ENCODE measurements at regions not wholly inside any gene's neighbourhood (a gene's known extent, or its start where the extent isn't known, plus 50 kb on each side); places are given as distances from the start of the nearest gene placed in this dataset.
A peak's percentile ranks its signal among the peaks of the same experiment; 100 is the strongest.
"Not testable (repeated sequence)": the region's sequence is repeated elsewhere in the genome, so short reads cannot be mapped to it uniquely, and the experiment has no call there.

DNA sequence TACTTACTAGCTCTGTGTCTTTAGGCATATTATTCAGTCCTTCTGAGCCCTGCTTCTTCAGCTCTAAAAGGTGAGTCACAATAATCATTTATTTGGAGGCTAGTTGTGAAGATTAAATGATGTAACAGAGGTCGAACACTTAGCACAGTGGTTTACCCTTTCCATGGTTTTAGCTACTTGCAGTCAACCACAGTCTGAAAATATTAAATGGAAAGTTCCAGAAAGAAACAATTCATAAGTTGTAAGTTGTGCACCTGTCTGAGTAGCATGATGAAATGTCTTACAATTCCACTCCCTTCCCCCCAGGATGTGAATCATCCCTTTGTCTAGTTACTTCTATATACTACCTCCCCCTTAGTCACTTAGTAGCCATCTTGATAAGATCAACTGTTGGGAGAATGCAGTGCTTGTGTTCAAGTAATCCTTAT is 217.6 kb upstream of the THUMPD2 start:
- DNase-seq (ENCODE audit: low read depth) = no peak

DNA sequence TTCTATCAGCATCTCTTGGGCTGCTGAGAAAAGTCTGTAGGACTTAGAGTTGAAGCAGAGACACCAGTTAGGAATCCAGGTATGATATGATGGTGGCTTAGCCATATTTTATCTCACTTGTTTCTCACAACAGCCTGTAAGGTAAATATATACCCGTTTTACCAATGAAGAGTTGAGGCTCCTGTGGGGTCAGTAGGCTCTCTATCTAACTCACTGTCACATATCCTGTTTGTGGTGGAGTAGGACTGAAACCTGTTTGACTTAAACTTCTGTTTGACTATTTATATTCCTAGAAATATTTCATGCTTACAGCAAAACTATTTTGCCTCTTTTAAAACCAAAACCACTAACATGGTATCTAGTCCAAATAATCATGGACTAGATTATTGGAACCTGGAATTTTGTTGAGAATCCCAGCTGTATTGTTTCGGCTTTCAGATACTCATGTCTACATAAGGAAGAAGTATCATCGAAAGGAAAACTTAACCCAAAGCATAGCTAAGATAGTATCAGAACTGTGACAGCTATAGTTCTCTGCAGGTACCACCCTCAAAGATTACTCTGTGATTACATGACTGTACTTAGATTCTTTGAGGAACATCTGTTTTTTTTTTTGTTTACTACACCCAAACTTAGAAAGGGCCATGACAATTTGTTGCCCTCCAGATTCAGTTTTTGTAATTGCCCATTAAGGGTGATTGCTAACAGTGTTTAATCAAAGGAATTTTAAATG is 216.1 kb upstream of the THUMPD2 start:
- no peak for DNase-seq (ENCODE audit: low read depth)

DNA sequence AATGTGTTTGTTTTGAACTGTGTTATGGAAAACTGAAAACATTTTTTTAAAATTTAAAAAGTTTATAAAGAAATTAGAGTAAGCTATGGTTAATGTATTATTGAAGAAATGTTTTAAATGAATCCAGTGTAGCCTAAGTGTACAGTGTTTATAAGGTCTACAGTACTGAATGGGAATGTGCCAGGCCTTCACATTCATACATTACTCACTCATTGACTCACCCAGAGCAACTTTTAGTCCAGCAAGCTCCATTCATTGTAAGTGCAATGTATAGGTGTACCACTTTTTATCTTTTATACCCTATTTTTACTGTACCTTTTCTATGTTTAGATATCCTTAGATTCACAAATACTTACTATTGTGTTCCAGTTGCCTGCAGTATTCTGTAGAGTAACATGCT is 215.1 kb upstream of the THUMPD2 start:
- DNase-seq (ENCODE audit: low read depth) = peak; percentile 75

DNA sequence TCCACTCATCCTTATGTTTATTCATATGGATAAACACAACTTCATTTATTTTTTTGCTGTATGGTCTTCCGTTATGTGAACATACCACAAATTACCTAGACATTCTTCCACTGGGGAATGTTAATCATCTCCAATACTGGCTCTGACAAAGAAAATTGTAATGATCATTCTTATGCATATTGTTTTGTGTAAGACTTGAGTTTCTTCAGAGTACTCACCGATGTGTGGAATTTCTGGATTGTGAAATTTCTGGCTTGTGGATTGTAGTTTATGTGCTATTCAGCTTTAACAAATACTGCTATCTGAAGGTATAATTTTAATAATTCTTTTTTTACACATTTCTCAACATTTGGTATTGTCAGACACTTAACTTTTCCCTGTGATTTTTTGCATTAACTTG is 212.2 kb upstream of the THUMPD2 start:
- DNase-seq (ENCODE audit: low read depth) = peak; percentile 77

DNA sequence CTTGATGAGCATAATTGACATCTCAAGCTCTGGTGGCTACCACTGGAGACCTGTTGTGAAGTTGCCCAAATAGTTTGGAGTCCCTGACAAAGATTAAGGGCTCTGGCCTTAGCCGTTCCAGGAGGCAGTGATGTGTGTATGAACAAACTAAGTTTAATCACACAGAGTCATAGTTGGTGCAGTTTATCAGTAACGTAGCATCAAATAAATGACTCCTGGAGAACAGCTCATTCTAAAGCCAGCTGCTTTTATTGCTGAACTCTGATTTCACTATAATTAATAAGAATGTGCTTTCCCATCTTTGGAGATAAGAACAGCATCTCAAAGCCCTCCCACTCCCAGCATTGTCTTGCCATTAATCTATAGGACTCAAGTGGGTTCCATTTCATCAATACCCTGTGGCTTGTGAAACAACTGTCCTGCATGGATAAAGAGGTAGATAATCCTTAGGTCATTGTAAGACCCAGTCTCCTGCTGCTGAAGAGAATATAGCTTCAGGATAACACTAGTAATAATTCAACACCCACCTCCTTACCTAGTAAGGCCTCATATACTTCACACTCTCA is 211.4 kb upstream of the THUMPD2 start:
- DNase-seq (ENCODE audit: low read depth) = no peak

DNA sequence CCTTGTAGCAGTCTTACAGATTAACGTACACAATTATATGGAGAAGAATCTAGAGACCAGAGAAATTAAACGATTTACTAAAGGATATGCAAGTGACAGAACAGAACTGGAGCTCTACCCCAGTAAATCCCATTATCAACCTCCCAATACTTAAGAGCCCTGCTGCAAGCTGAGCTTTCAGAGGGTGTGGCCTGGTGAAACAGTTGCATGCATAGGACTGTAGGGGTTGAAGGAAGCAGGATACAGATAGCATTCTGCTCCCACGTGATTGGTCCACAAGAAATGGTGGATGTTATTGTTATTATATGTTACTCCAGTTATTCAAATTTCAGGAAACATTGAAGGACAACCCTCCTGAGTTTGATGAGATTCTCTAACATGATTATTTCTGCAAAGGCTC is 210.8 kb upstream of the THUMPD2 start:
- DNase-seq (ENCODE audit: low read depth) = no peak

DNA sequence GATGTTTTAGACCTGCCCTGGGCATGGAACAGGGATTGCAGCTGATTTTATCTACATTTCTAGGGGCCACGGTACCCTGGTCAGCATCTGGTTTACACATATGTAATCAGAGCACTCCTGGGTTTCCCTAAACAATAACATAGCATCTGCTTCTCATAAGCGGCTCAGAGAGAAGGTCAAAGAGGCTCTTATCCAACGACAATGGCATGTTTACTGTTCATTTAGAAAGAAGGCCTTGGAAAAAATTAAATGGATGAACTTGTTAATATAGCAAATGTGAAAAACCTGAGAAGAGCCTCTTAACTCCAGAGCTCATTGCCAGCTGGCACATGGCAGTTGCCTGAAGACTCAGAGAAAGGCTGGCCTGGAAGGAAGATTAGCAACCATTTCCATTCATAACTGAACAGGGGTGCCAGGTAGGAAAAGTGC is 202.8 kb upstream of the THUMPD2 start:
- DNase-seq (ENCODE audit: low read depth) = no peak

DNA sequence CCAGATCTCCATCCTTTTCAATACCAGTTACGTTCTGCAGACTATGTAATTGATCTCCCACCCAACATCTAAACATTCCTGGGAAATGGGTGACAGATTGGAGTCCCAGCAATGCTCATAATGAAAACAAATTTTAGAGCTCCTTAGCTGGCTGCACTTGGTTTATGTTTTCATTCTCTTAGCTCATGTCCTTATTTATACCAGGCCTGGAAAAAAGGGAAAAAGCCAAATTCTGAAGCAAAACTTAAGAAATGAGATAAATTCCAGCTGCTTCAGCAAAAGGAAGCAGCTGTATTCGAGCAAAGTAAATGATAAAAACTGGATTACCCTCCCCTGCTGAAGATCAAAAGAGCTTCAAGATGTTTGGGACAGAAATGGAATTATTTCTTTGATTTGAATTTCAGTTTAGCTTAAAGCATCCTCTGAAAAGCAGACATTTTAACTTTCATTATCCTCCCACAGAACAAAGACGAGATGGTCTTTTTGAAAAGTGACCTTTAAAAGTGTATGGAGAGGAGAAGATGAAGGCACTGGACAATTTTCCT is 196.5 kb upstream of the THUMPD2 start:
- no peak for DNase-seq (ENCODE audit: low read depth)

DNA sequence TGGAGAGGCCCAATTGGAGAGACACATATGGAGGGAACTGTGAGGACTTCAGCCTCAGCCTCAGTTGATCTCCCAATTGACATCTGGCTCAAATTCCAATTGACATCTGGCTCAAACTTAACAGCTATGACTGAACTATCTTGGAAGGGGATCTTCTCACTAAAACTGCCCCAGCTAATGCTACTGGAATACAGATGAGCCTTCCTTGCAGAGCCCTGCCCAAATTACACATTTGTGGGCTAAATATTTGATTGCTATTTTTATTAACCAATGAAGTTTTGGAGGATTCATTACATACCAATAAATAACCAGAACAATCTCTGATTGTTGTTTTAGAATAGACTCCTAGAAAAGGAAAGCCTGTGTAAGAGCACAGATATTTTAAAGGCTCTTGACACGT is 189.0 kb upstream of the THUMPD2 start:
- DNase-seq (ENCODE audit: low read depth) = no peak

DNA sequence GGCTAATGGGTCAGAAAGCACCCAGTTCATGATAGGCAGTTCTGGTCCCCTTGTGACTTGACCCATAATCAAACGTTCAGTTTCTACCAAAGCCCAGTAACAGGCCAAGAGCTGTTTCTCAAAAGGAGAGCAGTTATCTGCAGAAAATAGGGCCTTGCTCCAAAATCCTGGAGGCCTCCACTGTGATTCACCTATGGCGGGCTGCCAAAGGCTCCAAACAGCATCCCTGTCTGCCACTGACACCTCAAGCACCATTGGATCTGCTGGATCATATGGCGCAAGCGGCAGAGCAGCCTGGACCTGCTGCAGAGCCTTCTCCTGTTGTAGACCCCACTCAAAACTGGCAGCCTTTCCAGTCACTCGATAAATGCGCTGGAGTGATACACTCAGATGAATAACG is 181.6 kb upstream of the THUMPD2 start:
- DNase-seq (ENCODE audit: low read depth) = not testable (repeated sequence)

DNA sequence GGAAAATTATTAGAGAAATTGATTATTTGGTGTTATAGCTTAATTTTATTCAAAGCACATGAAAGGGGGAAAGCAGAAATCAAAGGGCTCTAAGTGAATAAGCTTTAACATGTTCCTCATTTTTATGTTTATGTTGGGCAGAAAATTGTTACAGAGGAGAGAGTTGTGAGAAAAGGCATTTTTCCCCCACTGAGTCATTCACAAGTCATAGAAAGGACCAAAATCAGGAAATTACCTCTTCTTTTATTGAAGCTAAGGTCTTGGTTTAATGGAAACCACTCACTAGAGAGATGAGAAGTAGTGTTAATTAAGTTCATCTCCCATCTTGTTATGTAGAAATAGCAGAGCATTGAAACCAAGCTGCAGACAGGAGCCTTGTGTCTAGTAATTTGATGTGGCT is 175.3 kb upstream of the THUMPD2 start:
- DNase-seq (ENCODE audit: low read depth) = no peak

DNA sequence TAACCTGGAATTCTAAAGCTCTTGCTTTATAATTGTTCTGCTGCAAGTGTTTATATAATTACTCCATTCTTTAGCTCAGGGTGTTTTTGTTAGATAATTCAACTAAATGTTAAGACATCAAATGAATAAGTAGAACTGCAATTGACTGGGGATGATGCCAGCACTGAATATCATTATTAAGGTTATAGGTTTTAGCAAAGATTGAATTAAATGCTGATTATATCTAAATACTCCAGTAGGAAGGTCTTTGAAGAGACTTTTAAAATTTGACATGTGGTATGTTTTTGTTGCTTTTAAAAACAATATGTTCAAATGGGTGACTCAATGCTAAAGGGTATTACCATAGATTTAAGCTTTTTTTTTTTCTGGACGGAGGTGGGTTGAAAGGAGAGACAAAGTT is 170.1 kb upstream of the THUMPD2 start:
- DNase-seq (ENCODE audit: low read depth) = no peak

DNA sequence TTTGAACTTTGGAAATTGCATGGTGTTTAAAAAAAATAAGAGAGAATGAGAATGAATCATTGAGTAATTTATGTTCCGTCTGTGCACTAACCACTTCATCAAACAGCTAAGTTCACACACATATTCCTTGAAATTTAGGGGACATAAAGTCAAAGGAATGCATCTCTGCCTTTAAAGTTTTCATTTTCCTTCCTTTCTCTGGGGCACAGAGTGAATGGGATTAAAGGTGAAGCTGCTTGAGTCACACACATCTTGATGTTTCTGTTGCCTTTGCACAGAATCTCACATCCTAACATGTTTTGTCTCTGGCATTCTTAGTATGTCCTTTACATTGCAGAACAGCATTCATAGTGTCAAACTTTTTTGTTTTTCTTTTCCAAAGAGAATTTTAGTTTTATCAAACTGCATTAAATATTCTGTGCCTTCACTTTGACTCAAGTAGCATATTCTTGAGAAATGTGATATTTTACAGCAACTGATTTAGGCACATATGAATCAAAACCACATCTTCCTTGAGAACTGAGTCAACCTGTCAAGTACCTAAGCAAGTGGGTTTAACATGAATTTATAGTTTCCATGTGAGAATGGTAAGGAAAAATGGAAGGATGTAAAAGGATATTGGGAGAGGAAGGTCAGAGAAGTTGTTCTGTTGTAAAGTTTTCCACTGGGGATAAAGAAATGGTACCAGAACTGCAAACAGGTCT is 169.1 kb upstream of the THUMPD2 start:
- peak; percentile 64 for DNase-seq (ENCODE audit: low read depth)

DNA sequence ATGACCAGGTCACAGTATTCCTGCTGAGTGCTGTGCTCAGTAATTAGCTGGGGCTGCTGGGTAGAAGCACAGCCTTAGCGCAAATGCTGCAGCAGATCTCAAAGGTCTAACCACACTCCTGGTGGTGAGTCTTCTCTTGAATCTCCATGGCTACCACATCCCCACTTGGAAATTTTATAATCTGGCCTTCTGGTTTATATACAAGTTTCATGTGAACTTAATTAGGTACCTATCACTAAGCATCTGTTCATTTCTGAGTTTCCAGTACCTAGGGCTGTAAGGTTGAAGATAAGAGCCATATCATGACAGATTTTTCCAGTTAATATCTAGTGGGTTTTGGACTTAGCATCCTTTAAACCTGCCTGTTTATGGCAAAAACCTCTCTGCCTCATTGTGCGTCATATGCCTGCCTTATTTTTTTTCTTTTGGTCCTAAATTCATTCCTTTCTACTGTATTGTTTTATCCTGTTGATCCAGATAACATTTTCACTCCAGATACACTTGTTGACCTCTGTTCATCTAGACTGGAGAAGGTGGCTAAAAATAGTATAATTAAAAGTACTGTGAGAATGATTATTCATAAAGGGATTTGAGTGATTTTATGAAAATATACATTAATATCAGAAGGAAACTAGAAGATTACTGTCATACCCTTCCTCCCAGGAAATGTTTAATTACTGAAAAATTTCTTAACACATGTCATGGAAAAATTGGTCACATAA is 168.4 kb upstream of the THUMPD2 start:
- DNase-seq (ENCODE audit: low read depth) = no peak

DNA sequence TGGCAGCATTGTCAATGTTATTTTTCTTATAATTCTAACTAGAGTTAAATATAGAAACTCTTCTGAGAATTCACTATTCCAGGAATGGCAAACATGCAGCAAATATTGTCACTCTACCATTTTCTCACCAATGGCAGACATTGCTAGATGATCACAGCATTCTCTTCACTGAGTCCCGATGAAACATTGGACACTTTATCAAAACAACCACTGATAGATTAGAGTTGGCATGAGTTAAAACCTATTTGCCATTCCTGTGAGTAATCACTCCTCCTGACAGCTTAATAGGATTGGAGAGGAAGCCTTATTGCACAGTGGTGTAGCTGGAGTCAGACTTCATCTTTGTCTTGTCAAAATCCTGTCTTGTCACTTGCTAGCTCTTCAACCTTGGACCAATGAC is 163.9 kb upstream of the THUMPD2 start:
- no peak for DNase-seq (ENCODE audit: low read depth)

DNA sequence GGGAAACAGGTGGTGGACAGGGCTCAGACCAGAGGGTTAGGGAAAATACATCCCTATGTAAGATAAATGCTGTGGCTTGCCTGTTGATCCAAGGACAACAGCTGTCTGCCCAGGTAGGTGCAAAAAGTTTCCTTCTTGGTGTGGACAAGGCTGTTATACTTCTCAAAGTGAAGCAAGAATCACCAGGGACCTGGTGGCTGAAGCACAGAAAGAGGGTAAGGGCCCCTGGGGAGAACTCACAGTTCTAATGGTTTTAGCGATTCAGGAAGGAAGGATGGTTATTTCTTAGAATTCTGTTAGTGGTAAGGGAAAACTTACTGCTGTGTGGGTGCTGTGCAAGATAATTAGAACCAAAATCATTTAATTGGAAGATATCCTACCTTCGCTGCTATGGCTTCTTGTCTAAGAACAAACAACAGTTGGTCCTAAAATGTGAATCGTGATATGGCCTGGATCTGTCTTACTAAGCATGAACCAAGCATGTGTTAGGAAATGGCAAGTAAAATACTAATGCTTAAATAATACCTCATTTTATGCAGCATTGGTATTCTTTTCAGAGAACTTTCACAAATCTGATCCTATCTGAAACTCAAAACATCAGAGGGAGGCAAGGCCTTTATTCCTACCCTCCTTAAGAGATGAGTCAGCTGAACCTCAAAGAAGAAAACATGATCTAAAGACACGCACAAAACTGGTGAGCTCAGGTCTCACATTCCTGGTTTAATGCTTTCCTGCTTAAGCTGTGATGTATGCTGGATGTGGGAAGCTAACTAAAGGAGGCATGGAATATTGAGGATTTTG is 159.2 kb upstream of the THUMPD2 start:
- peak; percentile 72 for DNase-seq (ENCODE audit: low read depth)

DNA sequence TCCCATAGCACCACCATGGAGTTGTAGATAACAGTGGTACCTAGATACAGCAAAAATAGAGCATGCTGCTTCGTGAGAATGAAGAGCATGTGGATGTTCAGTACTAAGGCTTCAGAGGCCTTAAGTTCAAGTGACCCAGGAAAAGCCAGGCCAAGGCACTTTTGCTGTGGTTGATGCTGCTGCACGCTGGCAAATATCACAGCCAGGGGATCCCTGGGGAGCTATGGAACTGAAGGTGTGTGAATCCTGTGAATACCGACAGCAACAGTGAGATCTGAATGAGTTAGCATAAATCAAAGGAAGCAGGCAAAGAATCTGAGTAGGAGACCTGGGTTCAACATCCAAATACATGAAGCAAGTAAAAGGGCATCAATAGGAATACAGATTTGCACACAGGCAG is 158.6 kb upstream of the THUMPD2 start:
- no peak for DNase-seq (ENCODE audit: low read depth)

DNA sequence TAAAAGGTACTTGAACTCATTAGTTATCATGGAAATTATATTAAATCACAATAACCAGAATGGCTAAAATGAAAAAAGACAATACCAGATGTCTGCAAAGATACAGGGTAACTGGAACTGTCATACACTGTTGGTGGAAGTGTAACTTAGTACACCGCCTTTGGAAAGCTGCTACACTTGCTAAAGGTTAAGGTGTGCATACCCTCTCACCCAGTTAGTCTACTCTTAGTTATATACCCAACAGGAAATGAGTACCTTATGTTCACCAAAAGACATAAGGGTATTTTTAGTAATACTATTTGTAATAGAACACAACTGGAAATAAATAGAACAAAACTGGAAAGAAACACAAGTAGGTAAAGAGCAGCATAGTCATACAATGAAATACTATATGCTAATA is 155.8 kb upstream of the THUMPD2 start:
- DNase-seq (ENCODE audit: low read depth) = no peak

DNA sequence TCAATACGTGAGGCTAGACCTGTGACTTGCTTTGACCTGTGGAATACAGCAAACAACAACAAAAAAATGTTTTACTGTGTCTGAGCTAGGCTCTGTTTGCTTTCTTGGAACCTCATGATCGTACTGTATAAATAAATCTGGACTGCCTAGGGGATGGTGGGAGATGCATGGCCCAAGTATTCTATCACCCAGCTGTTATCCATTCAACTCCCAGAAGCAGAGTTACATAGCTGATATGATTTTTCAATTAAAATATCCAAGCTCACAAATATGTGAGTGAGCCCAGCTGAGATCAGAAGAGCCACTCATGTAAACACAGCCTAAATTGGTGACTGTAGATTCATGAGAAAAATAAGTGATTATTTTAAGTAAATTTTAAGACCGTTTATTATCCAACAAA is 154.1 kb upstream of the THUMPD2 start:
- no peak for DNase-seq (ENCODE audit: low read depth)

DNA sequence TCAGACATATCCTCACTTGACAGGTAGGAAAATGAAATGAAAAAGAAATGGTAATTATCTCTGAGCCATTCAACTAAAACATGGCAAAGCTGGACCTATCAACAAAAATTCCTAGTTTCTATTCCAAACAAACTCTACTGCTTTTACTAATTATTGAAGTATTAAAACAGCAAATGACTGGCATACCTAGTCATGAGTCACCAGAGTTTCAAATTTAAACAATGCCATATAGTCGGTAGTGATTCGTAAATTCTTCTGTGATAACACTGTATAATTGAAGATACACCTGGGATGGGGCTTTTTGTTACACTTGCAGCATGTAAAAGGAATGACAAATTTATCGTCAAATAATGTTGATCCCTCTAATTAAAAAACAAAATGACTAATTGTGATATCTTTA is 153.1 kb upstream of the THUMPD2 start:
- no peak for DNase-seq (ENCODE audit: low read depth)

DNA sequence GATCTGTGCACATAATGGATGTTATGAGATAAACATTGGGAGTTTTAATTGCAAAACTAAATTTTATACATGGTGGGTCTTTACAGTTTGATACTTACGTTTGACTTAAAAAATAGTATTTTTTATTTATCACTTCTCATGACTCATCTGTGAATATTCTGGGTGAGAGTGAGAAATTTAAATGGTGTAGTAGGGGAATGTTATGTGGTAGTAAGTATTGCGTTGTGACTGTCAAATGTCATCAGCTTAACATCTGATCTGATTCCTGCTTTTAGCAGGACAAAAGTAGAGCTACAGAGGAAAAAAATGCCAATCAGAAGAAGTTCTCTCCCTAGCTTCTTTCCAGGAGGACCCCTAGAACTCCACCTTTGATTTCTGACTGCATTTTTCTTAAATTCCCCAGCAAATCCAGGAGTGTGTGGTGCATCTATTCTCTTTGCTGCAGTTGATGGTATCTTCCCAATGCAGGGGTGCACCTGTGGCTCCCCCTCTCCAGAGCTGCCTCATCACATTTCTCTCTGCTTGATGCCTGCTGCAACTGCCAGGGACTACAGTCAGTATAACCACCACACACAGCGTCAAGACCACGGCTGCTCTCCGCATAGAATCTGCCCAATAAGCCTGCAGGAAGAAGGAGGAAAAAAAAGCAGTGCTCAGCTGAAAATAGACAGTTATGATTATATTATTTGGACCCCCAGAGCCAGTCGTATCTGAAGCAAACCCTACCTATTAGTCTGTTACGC is 151.3 kb upstream of the THUMPD2 start:
- DNase-seq (ENCODE audit: low read depth) = no peak

Measured in HS-5 (cell line).